D341Med (cell line): ENCODE measurements at regions not wholly inside any gene's neighbourhood (a gene's known extent, or its start where the extent isn't known, plus 50 kb on each side); places are given as distances from the start of the nearest gene placed in this dataset.

Experiments used
- DNase-seq: peaks from one replicate; pipeline ENCODE4 v3.0.0; 2012; ENCODE audit warnings: low spot score

DNA sequence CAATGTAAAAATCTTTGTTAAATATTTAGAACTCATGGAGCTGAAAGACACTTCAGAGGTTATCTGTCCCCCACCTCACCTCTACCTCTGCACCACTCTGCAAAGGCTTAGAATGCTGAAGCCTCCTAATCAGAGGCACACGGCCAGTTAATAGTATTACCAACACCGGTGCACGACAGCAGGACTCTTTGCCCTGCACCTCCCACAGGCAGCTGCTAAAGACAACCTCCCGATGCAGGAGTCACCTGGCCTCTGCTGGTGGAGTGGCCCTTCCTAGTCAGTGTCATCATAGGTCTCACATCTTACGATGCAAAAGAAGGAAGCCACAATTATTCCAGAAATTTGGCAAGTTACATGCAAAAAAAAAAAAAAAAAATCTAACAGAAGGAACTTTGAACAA, 66.6 kb upstream of the MGMT start:
- no peak for DNase-seq

DNA sequence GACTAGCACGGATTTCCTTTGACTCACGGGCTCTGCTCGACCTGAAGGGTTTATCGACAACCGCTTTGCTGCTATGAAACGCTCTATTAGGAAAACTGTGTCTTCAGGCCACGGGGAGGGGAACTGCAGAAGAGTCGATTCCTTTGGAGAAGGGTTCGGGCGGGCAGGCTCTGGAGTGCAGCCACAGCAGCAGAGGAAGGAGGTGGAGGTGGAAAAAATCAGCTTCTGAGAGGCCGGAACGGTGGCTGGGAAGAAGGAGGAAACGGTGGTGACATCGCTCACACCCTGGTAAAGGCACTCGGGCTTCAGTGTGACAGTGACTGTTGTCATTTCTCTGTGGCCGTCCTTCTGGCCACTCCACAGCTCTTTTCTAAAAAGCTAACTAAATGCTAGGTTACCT, 64.6 kb upstream of the MGMT start:
- DNase-seq, result no peak

DNA sequence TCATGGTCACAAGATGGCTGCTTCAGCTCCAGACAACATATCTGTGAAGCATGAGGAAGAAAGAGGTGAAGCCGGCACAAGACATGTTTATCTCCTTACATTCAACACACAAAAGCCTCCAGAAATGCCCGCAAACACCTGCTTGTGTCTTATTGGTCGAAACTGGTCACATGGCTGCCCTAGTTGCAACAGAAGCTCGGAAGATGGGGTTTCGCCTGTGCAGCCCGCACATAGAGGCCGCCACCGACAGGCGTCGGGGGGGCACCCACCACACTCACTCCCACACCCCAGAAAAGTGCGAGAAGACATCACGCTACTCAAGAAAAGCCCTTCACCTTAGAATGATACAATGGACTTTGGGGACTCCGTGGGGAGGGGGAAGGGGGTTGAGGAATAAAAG, 63.0 kb upstream of the MGMT start:
- DNase-seq, result no peak

DNA sequence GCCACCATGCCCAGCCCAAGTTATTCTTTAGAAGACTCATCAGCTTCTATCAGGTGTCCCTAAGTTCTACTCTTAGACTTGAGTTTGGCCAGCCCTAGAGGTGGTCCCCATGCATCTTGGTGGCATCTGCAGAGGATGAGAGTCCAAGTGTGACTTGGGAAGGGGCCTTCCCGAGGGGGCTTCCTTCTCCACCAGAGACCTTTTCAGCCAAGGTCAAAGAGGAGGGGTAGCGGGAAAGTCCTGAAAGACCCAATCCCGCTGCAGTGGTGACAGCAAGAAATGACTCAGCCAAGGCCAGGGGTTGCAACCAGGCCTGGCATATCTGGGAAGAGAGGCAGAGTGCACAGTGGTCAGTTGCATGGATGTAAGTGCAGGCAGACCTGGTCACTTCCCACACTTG, 61.7 kb upstream of the MGMT start:
- DNase-seq, result no peak

DNA sequence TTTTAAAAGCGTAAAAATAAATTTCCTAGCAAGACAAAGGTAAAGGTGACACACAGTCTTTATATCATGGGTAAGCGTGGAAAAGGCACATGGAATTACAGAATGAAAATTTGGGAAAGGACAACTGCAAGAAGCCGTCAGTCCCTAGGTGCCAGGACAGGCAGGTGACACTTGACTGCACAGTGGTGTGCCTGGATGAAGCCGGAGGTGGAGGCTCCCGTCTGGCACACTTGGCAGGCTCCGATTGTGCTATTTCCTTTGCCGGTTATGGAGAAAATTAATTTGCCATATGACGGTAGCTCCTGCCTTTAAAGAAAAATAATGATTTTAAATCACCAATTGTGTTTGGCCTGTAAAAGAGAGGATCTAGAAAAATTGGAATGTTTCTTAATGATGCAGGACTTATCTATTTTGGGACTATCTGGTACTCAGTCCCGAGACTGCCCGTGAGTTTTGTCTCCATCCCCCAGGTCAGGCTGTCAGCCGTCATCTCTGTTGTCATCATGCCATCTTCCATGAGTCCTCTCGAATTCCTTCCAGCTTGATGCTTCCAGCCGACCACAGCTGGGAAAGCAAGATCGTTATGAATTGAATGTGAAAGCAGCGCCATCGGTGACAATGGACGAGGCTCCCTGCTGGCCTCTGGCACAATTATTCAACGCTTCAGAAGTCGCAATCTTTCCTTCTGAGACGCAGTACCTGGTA, 56.2 kb upstream of the MGMT start:
- DNase-seq, result no peak

DNA sequence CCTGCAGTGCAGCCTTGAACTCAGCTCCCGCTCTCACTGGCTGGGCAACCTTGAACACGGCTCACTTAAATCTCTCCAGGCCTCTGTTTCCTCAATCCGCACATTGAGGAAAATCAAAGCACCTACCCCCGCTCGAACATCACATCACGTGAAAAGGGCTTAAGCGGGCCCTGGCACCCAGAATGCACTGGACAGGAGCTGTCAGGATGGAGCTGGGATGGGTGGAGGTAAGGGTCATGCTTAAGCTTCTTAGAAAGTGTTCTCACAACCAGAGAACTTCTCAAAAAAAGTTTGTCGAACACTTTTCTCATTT, 55.7 kb upstream of the MGMT start:
- no peak for DNase-seq

DNA sequence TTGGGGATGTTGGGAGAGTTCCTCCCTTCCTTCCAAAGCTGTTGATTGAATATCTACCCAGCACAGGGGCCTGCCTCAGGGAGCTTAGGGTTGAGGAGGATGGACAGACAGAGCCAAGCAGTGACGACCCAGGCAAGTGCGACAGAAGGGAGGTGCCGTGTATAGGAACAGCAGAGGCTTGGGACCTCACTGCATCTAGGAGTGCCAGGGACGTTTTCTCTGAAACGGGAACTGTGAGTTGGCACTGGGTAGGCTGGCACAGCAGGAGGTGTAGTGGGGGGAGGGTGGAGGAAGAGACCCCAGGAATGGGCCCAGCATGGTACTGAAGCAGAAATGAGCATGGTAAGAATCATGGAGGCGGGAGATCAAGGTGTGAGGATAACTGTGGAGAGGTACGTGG, 55.3 kb upstream of the MGMT start:
- DNase-seq, result no peak

DNA sequence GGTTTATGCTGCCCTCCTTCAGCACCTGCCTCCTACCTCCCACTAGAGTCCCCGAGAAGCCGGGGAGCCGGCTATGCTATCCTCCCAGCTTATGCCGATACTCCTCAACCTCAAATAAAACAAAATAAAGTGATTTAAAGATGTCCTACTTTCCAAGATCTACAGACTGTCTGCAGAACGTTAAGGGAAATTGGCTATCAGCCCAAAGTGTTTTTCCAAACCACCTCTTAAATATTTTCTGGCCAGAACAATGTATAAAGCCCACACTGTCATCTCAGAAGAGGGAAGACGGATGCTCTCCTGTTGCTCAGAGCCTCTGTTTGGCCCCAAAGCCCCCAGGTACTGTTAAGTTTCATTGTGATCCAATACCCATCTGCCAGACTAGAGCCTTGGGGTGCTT, 54.0 kb upstream of the MGMT start:
- no peak for DNase-seq

DNA sequence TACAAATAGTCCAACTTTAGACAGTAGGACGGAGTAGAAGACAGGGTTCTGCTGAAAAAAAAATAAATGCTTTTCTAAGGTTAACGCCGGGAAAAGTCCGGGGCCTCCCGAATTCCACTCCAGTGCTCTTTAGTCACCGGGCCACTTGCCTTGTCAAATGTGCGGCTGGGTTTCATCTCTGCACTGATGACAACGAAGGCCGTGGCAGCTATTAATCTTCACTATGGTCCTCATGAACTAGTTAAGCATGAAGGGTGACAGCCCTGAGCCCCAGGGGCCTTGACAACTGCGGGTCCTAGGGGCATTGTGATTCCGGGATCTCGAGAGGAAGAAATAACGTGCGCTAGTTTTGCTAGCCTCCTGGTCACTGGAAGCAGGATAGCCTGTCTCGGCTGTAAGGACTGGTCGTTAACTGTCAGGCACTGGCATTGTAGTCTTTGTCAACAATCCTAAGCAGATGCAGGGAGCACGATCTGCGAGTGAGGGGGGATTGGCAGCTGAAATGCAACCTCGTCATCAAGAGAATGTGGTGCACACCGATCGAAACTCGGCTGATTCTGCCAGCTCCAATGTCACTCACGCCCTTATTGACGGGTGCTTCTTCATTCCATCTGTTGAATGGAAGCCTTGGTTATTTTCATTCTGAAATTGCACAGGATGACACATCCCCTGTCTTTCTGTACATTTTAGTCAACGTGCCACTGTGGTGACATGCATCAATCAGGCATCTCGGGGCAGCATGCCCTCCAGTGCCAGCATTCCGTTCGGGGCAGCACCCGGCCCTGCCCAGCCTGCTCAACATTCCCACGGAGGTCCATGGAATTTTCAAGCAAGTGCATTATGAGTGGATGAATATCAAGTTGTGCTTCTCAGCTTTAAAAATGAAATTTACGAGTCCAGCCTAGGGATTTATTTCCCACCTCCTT, 51.6 kb upstream of the MGMT start:
- DNase-seq, result no peak

DNA sequence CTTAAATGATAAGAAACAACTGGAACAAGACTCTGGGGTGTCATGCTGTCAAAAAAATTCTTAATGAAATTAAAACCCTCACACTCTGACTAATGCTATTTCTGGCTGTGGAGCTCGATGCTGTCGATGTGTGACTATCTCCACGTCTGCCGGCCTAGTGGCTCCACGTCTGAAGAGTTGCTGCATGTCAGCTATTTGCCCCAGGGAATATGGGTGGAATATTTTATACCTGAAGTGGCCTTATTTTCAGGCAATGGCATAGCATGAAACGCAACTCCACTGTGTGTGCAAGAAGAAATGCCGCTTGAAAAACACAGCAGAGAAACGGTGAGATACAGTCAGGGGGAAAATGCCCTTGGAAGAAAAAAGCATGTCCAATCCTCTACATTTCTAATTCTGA, 50.9 kb upstream of the MGMT start:
- DNase-seq, result no peak

DNA sequence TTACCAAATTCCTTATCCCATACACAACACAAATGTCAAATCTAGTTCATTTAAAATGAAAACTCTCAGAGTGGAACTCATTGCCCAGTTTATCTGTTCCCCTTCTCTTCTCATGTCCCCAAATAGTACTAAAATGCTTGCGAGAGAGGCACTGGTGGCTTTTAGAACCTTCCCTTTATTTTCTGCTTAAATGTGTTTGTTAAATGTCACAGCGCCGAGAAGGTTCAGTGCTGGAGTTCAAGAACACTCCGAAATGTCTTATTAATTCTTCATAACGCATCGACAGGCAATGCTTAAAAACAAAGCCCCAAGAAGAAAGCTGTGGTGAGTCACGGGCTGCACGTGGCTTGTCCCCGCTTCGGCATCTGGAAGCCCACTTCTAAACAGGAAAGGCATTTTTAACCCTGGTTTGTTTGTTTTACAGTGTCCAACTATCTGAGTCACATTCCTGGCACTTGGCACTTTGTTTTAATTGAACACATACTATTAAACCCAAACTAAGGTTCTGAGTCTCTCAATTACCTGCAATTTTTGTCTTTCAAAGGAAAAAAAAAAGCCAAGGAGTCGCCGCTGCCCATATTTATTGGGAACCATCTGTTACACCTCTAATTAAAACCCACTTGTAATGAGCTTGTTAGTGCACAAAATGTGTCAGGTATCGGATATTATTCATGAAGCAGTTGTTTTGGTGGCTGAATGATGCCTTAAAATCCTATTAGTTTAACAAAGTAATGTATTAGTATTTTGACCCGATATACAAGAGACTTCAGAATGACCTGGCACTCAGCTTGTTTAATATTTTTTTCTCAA, 49.9 kb upstream of the MGMT start:
- no peak for DNase-seq
